ENCODE measurements at regions not wholly inside any gene's neighbourhood (a gene's known extent, or its start where the extent isn't known, plus 50 kb on each side); places are given as distances from the start of the nearest gene placed in this dataset.
A peak's percentile ranks its signal among the peaks of the same experiment; 100 is the strongest.

GRCh38 chr10:113967126-113967525 lies 76.5 kb upstream of the ADRB1 start:
- DNase-seq = no peak
- in situ Hi-C loops (cut with MboI; ENCODE audit: low pct_unique_long_range_greater_than_20kb, low sequenced_read_pairs) = no loop called here

- in situ Hi-C loops (cut with MboI; ENCODE audit: low pct_unique_long_range_greater_than_20kb, low sequenced_read_pairs) = no loop called here
- no peak for DNase-seq
These were observed 73.0 kb upstream of the ADRB1 start for GRCh38 chr10:113970641-113971040.

GRCh38 chr10:113971349-113971973 lies 72.2 kb upstream of the ADRB1 start:
- no peak for DNase-seq
- in situ Hi-C loops (cut with MboI; ENCODE audit: low pct_unique_long_range_greater_than_20kb, low sequenced_read_pairs) = no loop called here

GRCh38 chr10:113977174-113977573 lies 66.5 kb upstream of the ADRB1 start:
- in situ Hi-C loops (cut with MboI; ENCODE audit: low pct_unique_long_range_greater_than_20kb, low sequenced_read_pairs) = no loop called here
- DNase-seq = no peak

- DNase-seq = no peak
- in situ Hi-C loops (cut with MboI; ENCODE audit: low pct_unique_long_range_greater_than_20kb, low sequenced_read_pairs) = no loop called here
These were observed 64.9 kb upstream of the ADRB1 start for GRCh38 chr10:113978802-113979201.

GRCh38 chr10:113979409-113979808 lies 64.3 kb upstream of the ADRB1 start:
- in situ Hi-C loops (cut with MboI; ENCODE audit: low pct_unique_long_range_greater_than_20kb, low sequenced_read_pairs) = no loop called here
- no peak for DNase-seq

GRCh38 chr10:113980408-113981087 lies 63.1 kb upstream of the ADRB1 start:
- DNase-seq = no peak
- in situ Hi-C loops (cut with MboI; ENCODE audit: low pct_unique_long_range_greater_than_20kb, low sequenced_read_pairs) = no loop called here

GRCh38 chr10:113982296-113982695 lies 61.4 kb upstream of the ADRB1 start:
- in situ Hi-C loops (cut with MboI; ENCODE audit: low pct_unique_long_range_greater_than_20kb, low sequenced_read_pairs) = no loop called here
- DNase-seq = no peak

GRCh38 chr10:113982769-113983168 lies 60.9 kb upstream of the ADRB1 start:
- DNase-seq = no peak
- in situ Hi-C loops (cut with MboI; ENCODE audit: low pct_unique_long_range_greater_than_20kb, low sequenced_read_pairs) = no loop called here

GRCh38 chr10:113983552-113983951 lies 60.1 kb upstream of the ADRB1 start:
- in situ Hi-C loops (cut with MboI; ENCODE audit: low pct_unique_long_range_greater_than_20kb, low sequenced_read_pairs) = no loop called here
- no peak for DNase-seq

GRCh38 chr10:113985297-113985844 lies 58.3 kb upstream of the ADRB1 start:
- in situ Hi-C loops (cut with MboI; ENCODE audit: low pct_unique_long_range_greater_than_20kb, low sequenced_read_pairs) = no loop called here
- DNase-seq = no peak

GRCh38 chr10:113986316-113986715 lies 57.4 kb upstream of the ADRB1 start:
- in situ Hi-C loops (cut with MboI; ENCODE audit: low pct_unique_long_range_greater_than_20kb, low sequenced_read_pairs) = no loop called here
- DNase-seq = no peak

- in situ Hi-C loops (cut with MboI; ENCODE audit: low pct_unique_long_range_greater_than_20kb, low sequenced_read_pairs) = no loop called here
- DNase-seq = peak; percentile 74
These were observed 56.5 kb upstream of the ADRB1 start for GRCh38 chr10:113987156-113987555.

GRCh38 chr10:113987805-113988204 lies 55.9 kb upstream of the ADRB1 start:
- DNase-seq = peak; percentile 38
- in situ Hi-C loops (cut with MboI; ENCODE audit: low pct_unique_long_range_greater_than_20kb, low sequenced_read_pairs) = no loop called here

GRCh38 chr10:113988535-113988934 lies 55.1 kb upstream of the ADRB1 start:
- in situ Hi-C loops (cut with MboI; ENCODE audit: low pct_unique_long_range_greater_than_20kb, low sequenced_read_pairs) = no loop called here
- DNase-seq = no peak

- no peak for DNase-seq
- in situ Hi-C loops (cut with MboI; ENCODE audit: low pct_unique_long_range_greater_than_20kb, low sequenced_read_pairs) = no loop called here
These were observed 52.4 kb upstream of the ADRB1 start for GRCh38 chr10:113991091-113991860.

- no peak for DNase-seq
- in situ Hi-C loops (cut with MboI; ENCODE audit: low pct_unique_long_range_greater_than_20kb, low sequenced_read_pairs) = no loop called here
These were observed 51.1 kb upstream of the ADRB1 start for GRCh38 chr10:113992471-113993011.

- peak; percentile 43 for DNase-seq
- in situ Hi-C loops (cut with MboI; ENCODE audit: low pct_unique_long_range_greater_than_20kb, low sequenced_read_pairs) = no loop called here
These were observed 50.1 kb upstream of the ADRB1 start for GRCh38 chr10:113993489-113993991.

Data from KBM-7 (cell line).